ENCODE measurements at regions not wholly inside any gene's neighbourhood (a gene's known extent, or its start where the extent isn't known, plus 50 kb on each side); places are given as distances from the start of the nearest gene placed in this dataset.

GRCh38 chr11:113604186-113604585 lies 101.9 kb downstream of the TMPRSS5 start:
- no peak for TF ChIP-seq ZNF561 (CRISPR knock-in tag; conservative IDR thresholded peaks at IDR 0.05)
- TF ChIP-seq ZNF184 (CRISPR knock-in tag; IDR thresholded peaks at IDR 0.05): no peak
- TF ChIP-seq FOXM1 (IDR thresholded peaks at IDR 0.05; ENCODE audit: low read depth): no peak
- no peak for TF ChIP-seq FOXM1 (CRISPR knock-in tag; IDR thresholded peaks at IDR 0.05; ENCODE audit: low read depth)
- no peak for TF ChIP-seq ELK1 (CRISPR knock-in tag; IDR thresholded peaks at IDR 0.05)
- TF ChIP-seq ZNF639 (CRISPR knock-in tag; conservative IDR thresholded peaks at IDR 0.05 in 1 of 2, IDR thresholded peaks at IDR 0.05 in 1 of 2): no peak
- no peak for TF ChIP-seq ZNF609 (CRISPR knock-in tag; IDR thresholded peaks at IDR 0.05; ENCODE audit: borderline replicate concordance)
- TF ChIP-seq MLX (CRISPR knock-in tag; conservative IDR thresholded peaks at IDR 0.05): no peak
- TF ChIP-seq TCF7 (IDR thresholded peaks at IDR 0.05; ENCODE audit: borderline replicate concordance): no peak
- TF ChIP-seq ZKSCAN1 (IDR thresholded peaks at IDR 0.05; ENCODE audit: low read depth, low read length): no peak
- no peak for TF ChIP-seq ZNF263 (CRISPR knock-in tag; IDR thresholded peaks at IDR 0.05; ENCODE audit: borderline replicate concordance)
- no peak for TF ChIP-seq SMAD1 (IDR thresholded peaks at IDR 0.05; ENCODE audit: low read depth, low read length, partially characterized antibody)

Data from K562 (cell line).